ENCODE measurements at regions not wholly inside any gene's neighbourhood (a gene's known extent, or its start where the extent isn't known, plus 50 kb on each side); places are given as distances from the start of the nearest gene placed in this dataset.

DNA sequence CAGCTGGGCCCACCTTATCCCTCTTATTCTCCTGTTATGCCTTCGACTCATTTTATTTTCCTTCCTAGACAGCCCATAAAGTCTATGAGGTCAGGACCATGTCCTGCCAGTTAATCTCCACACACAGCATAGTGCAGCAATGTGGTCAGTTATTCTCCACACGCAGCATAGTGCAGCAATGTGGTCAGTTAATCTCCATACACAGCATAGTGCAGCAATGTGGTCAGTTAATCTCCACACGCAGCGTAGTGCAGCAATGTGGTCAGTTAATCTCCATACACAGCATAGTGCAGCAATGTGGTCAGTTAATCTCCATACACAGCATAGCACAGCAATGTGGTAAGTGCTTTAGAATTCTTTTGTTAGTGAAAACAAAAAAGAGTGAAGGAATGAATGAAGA lies 77.8 kb downstream of the TEX36 start:
- no peak for TF ChIP-seq EZH2 (IDR thresholded peaks at IDR 0.05; ENCODE audit: low read length)
- TF ChIP-seq, protein P1, sequence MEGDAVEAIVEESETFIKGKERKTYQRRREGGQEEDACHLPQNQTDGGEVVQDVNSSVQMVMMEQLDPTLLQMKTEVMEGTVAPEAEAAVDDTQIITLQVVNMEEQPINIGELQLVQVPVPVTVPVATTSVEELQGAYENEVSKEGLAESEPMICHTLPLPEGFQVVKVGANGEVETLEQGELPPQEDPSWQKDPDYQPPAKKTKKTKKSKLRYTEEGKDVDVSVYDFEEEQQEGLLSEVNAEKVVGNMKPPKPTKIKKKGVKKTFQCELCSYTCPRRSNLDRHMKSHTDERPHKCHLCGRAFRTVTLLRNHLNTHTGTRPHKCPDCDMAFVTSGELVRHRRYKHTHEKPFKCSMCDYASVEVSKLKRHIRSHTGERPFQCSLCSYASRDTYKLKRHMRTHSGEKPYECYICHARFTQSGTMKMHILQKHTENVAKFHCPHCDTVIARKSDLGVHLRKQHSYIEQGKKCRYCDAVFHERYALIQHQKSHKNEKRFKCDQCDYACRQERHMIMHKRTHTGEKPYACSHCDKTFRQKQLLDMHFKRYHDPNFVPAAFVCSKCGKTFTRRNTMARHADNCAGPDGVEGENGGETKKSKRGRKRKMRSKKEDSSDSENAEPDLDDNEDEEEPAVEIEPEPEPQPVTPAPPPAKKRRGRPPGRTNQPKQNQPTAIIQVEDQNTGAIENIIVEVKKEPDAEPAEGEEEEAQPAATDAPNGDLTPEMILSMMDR (optimal IDR thresholded peaks at IDR 0.05 in 1 of 3, IDR thresholded peaks at IDR 0.05 in 1 of 3, conservative IDR thresholded peaks at IDR 0.05 in 1 of 3; ENCODE audit: extremely low read depth in 1 of 3, insufficient read depth in 2 of 3, low read length in 3 of 3), result no peak

All from keratinocyte (primary cell).